GM12891 (cell line): ENCODE measurements at regions not wholly inside any gene's neighbourhood (a gene's known extent, or its start where the extent isn't known, plus 50 kb on each side); places are given as distances from the start of the nearest gene placed in this dataset.
A peak's percentile ranks its signal among the peaks of the same experiment; 100 is the strongest.
"Not testable (repeated sequence)": the region's sequence is repeated elsewhere in the genome, so short reads cannot be mapped to it uniquely, and the experiment has no call there.

Source experiments
- DNase-seq: peaks from one replicate; pipeline ENCODE4 v3.0.0; 2011; ENCODE audit warnings: low spot score; ENCODE audit not compliant: insufficient read length
- FAIRE-seq: peaks from 2 replicates; lab custom pipeline; 2011; peaks lifted over from hg19 to GRCh38; lab: Jason Lieb, UNC
- PAX5 ChIP-seq: IDR thresholded peaks from 2 replicates; pipeline ENCODE4 v1.6.1; 2011; ENCODE audit warnings: low read length, moderate library complexity, mild to moderate bottlenecking; ENCODE audit not compliant: insufficient read depth, severe bottlenecking
- POLR2A ChIP-seq: IDR thresholded peaks from 2 replicates; pipeline ENCODE4 v1.6.1; 2011; ENCODE audit warnings: low read depth, low read length, control low read depth
- POLR2AphosphoS5 ChIP-seq: IDR thresholded peaks from 2 replicates; pipeline ENCODE4 v1.6.1; 2011; ENCODE audit warnings: low read depth, low read length, control low read depth
- POU2F2 ChIP-seq: IDR thresholded peaks from 2 replicates; pipeline ENCODE4 v1.6.1; 2011; ENCODE audit warnings: low read depth, mild to moderate bottlenecking, control low read depth, low read length, moderate library complexity
- SPI1 ChIP-seq: IDR thresholded peaks from 2 replicates; pipeline ENCODE4 v1.6.1; 2011; ENCODE audit warnings: low read depth, low read length, control low read depth
- TAF1 ChIP-seq: IDR thresholded peaks from 2 replicates; pipeline ENCODE4 v1.6.1; 2011; ENCODE audit warnings: low read depth, low read length, control low read depth

- no peak for FAIRE-seq
- DNase-seq, result no peak
- TF ChIP-seq POU2F2 (no peak), POLR2A (no peak)
Observed at GRCh38 chr7:36051501-36051900, 101.6 kb upstream of the EEPD1 start.

GRCh38 chr7:36053589-36053988, 99.5 kb upstream of the EEPD1 start:
- TF ChIP-seq TAF1 (no peak), SPI1 (no peak), POLR2AphosphoS5 (no peak), PAX5 (no peak), POLR2A (no peak)
- no peak for DNase-seq
- no peak for FAIRE-seq

- no peak for FAIRE-seq
- no peak for DNase-seq
- TF ChIP-seq POU2F2 (no peak), POLR2AphosphoS5 (no peak), POLR2A (no peak), SPI1 (no peak), PAX5 (no peak), TAF1 (no peak)
Observed at GRCh38 chr7:36054637-36055036, 98.4 kb upstream of the EEPD1 start.

- no peak for FAIRE-seq
- no peak for TF ChIP-seq POLR2A
- no peak for TF ChIP-seq TAF1
- TF ChIP-seq POLR2AphosphoS5, result no peak
- no peak for TF ChIP-seq POU2F2
- no peak for TF ChIP-seq SPI1
- TF ChIP-seq PAX5, result no peak
- DNase-seq, result no peak
Observed at GRCh38 chr7:36055207-36055606, 97.8 kb upstream of the EEPD1 start.

GRCh38 chr7:36057323-36057722, 95.7 kb upstream of the EEPD1 start:
- FAIRE-seq, result peak; percentile 79
- DNase-seq, result no peak
- TF ChIP-seq SPI1 (peak; percentile 86), POU2F2 (no peak), POLR2A (no peak)

- no peak for FAIRE-seq
- TF ChIP-seq POU2F2, result no peak
- no peak for TF ChIP-seq TAF1
- TF ChIP-seq POLR2A, result no peak
- TF ChIP-seq PAX5, result no peak
- TF ChIP-seq SPI1, result no peak
- TF ChIP-seq POLR2AphosphoS5, result no peak
- no peak for DNase-seq
Observed at GRCh38 chr7:36058020-36058592, 94.9 kb upstream of the EEPD1 start.

- not testable (repeated sequence) for FAIRE-seq
Observed at GRCh38 chr7:36060388-36060787, 92.7 kb upstream of the EEPD1 start.

GRCh38 chr7:36062154-36062815, 90.8 kb upstream of the EEPD1 start:
- FAIRE-seq, result no peak
- no peak for DNase-seq
- no peak for TF ChIP-seq POLR2AphosphoS5
- TF ChIP-seq SPI1, result no peak
- no peak for TF ChIP-seq POU2F2
- TF ChIP-seq TAF1, result no peak
- no peak for TF ChIP-seq PAX5
- no peak for TF ChIP-seq POLR2A

More at GRCh38 chr7:36060388-36060787, 92.7 kb upstream of the EEPD1 start:
- not testable (repeated sequence) for DNase-seq

GRCh38 chr7:36064676-36065075, 88.4 kb upstream of the EEPD1 start:
- no peak for TF ChIP-seq POLR2AphosphoS5
- DNase-seq (no peak), FAIRE-seq (no peak)

- DNase-seq, FAIRE-seq: not testable (repeated sequence)
Observed at GRCh38 chr7:36065563-36066342, 87.3 kb upstream of the EEPD1 start.

GRCh38 chr7:36066343-36066664, 86.8 kb upstream of the EEPD1 start:
- TF ChIP-seq SPI1 (no peak), POU2F2 (no peak), POLR2AphosphoS5 (no peak), TAF1 (no peak), PAX5 (no peak), POLR2A (no peak)
- FAIRE-seq, result no peak
- no peak for DNase-seq
